Gastroesophageal sphincter (tissue), 3 donors: ENCODE measurements at regions not wholly inside any gene's neighbourhood (a gene's known extent, or its start where the extent isn't known, plus 50 kb on each side); places are given as distances from the start of the nearest gene placed in this dataset.

Source experiments
- EP300 ChIP-seq: sonication (generic); formaldehyde crosslinking; IDR thresholded peaks from one replicate; pipeline ENCODE4 v1.6.1; 2017; ENCODE audit warnings: antibody characterized with exemption, mild to moderate bottlenecking
- POLR2A ChIP-seq, 2 donors: fragments of 450-650 bp; IDR thresholded peaks; one replicate each; pipeline ENCODE4 v1.6.1; 2017; ENCODE audit warnings: antibody characterized with exemption in 2 of 2, mild to moderate bottlenecking in 2 of 2, moderate library complexity in 1 of 2
- POLR2AphosphoS5 ChIP-seq: sonication (generic); formaldehyde crosslinking; IDR thresholded peaks from one replicate; pipeline ENCODE4 v1.6.1; 2017; ENCODE audit warnings: antibody characterized with exemption
- TF ChIP-seq, protein P1 (sequence below), 4 experiments: fragments of 200-600 bp in 2 of 4; fragments of 450-650 bp in 2 of 4; sonication (generic) in 1 of 4; IDR thresholded peaks; one replicate each; pipeline ENCODE4 v1.5.1; 2017 to 2019; ENCODE audit warnings: antibody characterized with exemption in 4 of 4, mild to moderate bottlenecking in 2 of 4, moderate library complexity in 2 of 4

DNA sequence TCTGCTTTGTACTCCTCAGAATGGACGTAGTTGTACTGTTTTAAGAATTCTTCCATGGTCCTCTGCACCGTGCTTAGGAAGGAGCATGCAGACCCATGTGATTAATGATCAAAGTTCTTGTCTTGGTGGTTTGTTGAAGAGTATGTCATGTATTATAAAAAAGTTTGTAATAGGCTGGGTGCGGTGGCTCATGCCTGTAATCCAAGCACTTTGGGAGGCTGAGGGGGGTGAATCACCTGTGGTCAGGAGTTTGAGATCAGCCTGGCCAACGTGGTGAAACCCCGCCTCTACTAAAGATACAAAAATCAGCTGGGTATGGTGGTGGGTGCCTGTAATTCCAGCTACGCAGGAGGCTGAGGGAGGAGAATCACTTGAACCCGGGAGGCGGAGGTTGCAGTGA is 61.8 kb upstream of the RTL1 start:
- TF ChIP-seq POLR2A (IDR thresholded peaks at IDR 0.05) (no peak), POLR2AphosphoS5 (no peak), EP300 (no peak)
- TF ChIP-seq, protein P1, sequence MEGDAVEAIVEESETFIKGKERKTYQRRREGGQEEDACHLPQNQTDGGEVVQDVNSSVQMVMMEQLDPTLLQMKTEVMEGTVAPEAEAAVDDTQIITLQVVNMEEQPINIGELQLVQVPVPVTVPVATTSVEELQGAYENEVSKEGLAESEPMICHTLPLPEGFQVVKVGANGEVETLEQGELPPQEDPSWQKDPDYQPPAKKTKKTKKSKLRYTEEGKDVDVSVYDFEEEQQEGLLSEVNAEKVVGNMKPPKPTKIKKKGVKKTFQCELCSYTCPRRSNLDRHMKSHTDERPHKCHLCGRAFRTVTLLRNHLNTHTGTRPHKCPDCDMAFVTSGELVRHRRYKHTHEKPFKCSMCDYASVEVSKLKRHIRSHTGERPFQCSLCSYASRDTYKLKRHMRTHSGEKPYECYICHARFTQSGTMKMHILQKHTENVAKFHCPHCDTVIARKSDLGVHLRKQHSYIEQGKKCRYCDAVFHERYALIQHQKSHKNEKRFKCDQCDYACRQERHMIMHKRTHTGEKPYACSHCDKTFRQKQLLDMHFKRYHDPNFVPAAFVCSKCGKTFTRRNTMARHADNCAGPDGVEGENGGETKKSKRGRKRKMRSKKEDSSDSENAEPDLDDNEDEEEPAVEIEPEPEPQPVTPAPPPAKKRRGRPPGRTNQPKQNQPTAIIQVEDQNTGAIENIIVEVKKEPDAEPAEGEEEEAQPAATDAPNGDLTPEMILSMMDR (IDR thresholded peaks at IDR 0.05), result no peak
